H9 (cell line): ENCODE measurements at regions not wholly inside any gene's neighbourhood (a gene's known extent, or its start where the extent isn't known, plus 50 kb on each side); places are given as distances from the start of the nearest gene placed in this dataset.

Source experiments
- DNase-seq: peaks from one replicate; pipeline ENCODE4 v3.0.0-alpha.2; 2017
- H2AFZ ChIP-seq: one replicate; pipeline ENCODE4 v1.6.1; 2013; ENCODE audit warnings: mild to moderate bottlenecking, low read length, control low read depth, moderate library complexity
- H2AK5ac ChIP-seq: 2 replicates; pipeline ENCODE4 v1.6.1; 2013; ENCODE audit warnings: low read length, control low read depth, mixed read lengths; ENCODE audit not compliant: insufficient read length
- H2BK120ac ChIP-seq: one replicate; pipeline ENCODE4 v1.6.1; 2013; ENCODE audit warnings: low read depth, mild to moderate bottlenecking, low read length, control low read depth, inconsistent platforms; ENCODE audit not compliant: poor library complexity, severe bottlenecking
- H2BK12ac ChIP-seq: 2 replicates; pipeline ENCODE4 v1.6.1; 2013; ENCODE audit warnings: low read length, control low read depth, mixed read lengths, low read depth; ENCODE audit not compliant: insufficient read length
- H2BK15ac ChIP-seq: 2 replicates; pipeline ENCODE4 v1.6.1; 2013; ENCODE audit warnings: low read depth, low read length, control low read depth
- H2BK20ac ChIP-seq: one replicate; pipeline ENCODE4 v1.6.1; 2013; ENCODE audit warnings: low read depth, mild to moderate bottlenecking, low read length, control low read depth, inconsistent platforms; ENCODE audit not compliant: poor library complexity, severe bottlenecking
- H2BK5ac ChIP-seq: 2 replicates; pipeline ENCODE4 v1.6.1; 2013; ENCODE audit warnings: low read length, control low read depth, mixed read lengths; ENCODE audit not compliant: insufficient read length
- H3K14ac ChIP-seq: 2 replicates; pipeline ENCODE4 v1.6.1; 2013; ENCODE audit warnings: low read length, control low read depth; ENCODE audit not compliant: insufficient read depth
- H3K18ac ChIP-seq: 2 replicates; pipeline ENCODE4 v1.6.1; 2013; ENCODE audit warnings: low read depth, mild to moderate bottlenecking, mixed read lengths, low read length, control low read depth; ENCODE audit not compliant: insufficient read length
- H3K23ac ChIP-seq: 2 replicates; pipeline ENCODE4 v1.6.1; 2013; ENCODE audit warnings: low read length, control low read depth, mixed read lengths, low read depth; ENCODE audit not compliant: insufficient read length
- H3K23me2 ChIP-seq: 2 replicates; pipeline ENCODE4 v1.6.1; 2013; ENCODE audit warnings: low read depth, mild to moderate bottlenecking, mixed read lengths, low read length, control low read depth; ENCODE audit not compliant: insufficient read length, poor library complexity, severe bottlenecking
- H3K27ac ChIP-seq: 2 replicates; pipeline ENCODE4 v1.5.1; 2013; ENCODE audit warnings: low read length, control low read depth, mixed read lengths, low read depth; ENCODE audit not compliant: insufficient read length
- H3K27me3 ChIP-seq: 2 replicates; pipeline ENCODE4 v1.6.1; 2013; ENCODE audit warnings: low read length, control low read depth, inconsistent platforms; ENCODE audit not compliant: insufficient read depth
- H3K4ac ChIP-seq: 2 replicates; pipeline ENCODE4 v1.6.1; 2013; ENCODE audit warnings: low read depth, mild to moderate bottlenecking, control low read depth, inconsistent platforms, low read length, moderate library complexity
- H3K4me1 ChIP-seq: 2 replicates; pipeline ENCODE4 v1.6.1; 2013; ENCODE audit warnings: low read length, control low read depth, inconsistent platforms; ENCODE audit not compliant: insufficient read depth
- H3K4me2 ChIP-seq: 2 replicates; pipeline ENCODE4 v1.6.1; 2013; ENCODE audit warnings: low read length, control low read depth, mixed read lengths; ENCODE audit not compliant: insufficient read length, insufficient read depth
- H3K56ac ChIP-seq: 2 replicates; pipeline ENCODE4 v1.6.1; 2013; ENCODE audit warnings: low read depth, mild to moderate bottlenecking, mixed read lengths, low read length, control low read depth; ENCODE audit not compliant: insufficient read length
- H3K79me1 ChIP-seq: 2 replicates; pipeline ENCODE4 v1.6.1; 2013; ENCODE audit warnings: low read depth, mild to moderate bottlenecking, moderate library complexity, low read length, control low read depth, inconsistent platforms; ENCODE audit not compliant: insufficient read depth, poor library complexity, severe bottlenecking
- H3K79me2 ChIP-seq: 2 replicates; pipeline ENCODE4 v1.6.1; 2013; ENCODE audit warnings: low read length, control low read depth, inconsistent platforms; ENCODE audit not compliant: insufficient read depth
- H3K9ac ChIP-seq: 2 replicates; pipeline ENCODE4 v1.6.1; 2013; ENCODE audit warnings: low read length, control low read depth, mixed read lengths; ENCODE audit not compliant: insufficient read length; ENCODE audit errors: extremely low read depth
- H3K9me3 ChIP-seq: one replicate; pipeline ENCODE4 v1.6.1; 2013; ENCODE audit warnings: low read depth, low read length, inconsistent platforms; ENCODE audit not compliant: control insufficient read depth
- H3T11ph ChIP-seq: one replicate; pipeline ENCODE4 v1.6.1; 2013; ENCODE audit warnings: mild to moderate bottlenecking, low read length, control low read depth, inconsistent platforms
- H4K20me1 ChIP-seq: one replicate; pipeline ENCODE4 v1.6.1; 2013; ENCODE audit not compliant: control insufficient read depth, insufficient read length, insufficient read depth
- H4K5ac ChIP-seq: 2 replicates; pipeline ENCODE4 v1.6.1; 2013; ENCODE audit warnings: low read depth, mild to moderate bottlenecking, mixed read lengths, low read length, control low read depth; ENCODE audit not compliant: insufficient read length
- H4K8ac ChIP-seq: replicated peaks from 2 replicates; pipeline ENCODE4 v1.6.1; 2013; ENCODE audit warnings: low read length, control low read depth, mixed read lengths, low read depth; ENCODE audit not compliant: insufficient read length
- H4K91ac ChIP-seq: 2 replicates; pipeline ENCODE4 v1.6.1; 2013; ENCODE audit warnings: low read depth, mild to moderate bottlenecking, moderate library complexity, mixed read lengths, low read length, control low read depth; ENCODE audit not compliant: insufficient read length
- H3K27ac Mint-ChIP-seq, 3 experiments: 2 replicates in 2 of 3; 3 replicates in 1 of 3; pipeline ENCODE4 v1.8.0; 2020 to 2021; ENCODE audit warnings: mixed read lengths in 3 of 3, mild to moderate bottlenecking in 1 of 3, moderate library complexity in 1 of 3
- H3K27me3 Mint-ChIP-seq: 2 replicates; pipeline ENCODE4 v1.8.0; 2021; ENCODE audit warnings: low read depth, mild to moderate bottlenecking, moderate library complexity, mixed read lengths
- H3K36me3 Mint-ChIP-seq, 3 experiments: 2 replicates in 2 of 3; 3 replicates in 1 of 3; pipeline ENCODE4 v1.8.0; 2020 to 2021; ENCODE audit warnings: low read depth in 3 of 3, mixed read lengths in 3 of 3; ENCODE audit not compliant: insufficient read depth in 1 of 3
- H3K4me1 Mint-ChIP-seq, 2 experiments: 2 replicates each; pipeline ENCODE4 v1.8.0; 2020; ENCODE audit warnings: mixed read lengths in 2 of 2
- H3K4me3 Mint-ChIP-seq, 2 experiments: 2 replicates in 1 of 2; 3 replicates in 1 of 2; pipeline ENCODE4 v1.8.0; 2020 to 2021; ENCODE audit warnings: mild to moderate bottlenecking in 2 of 2, mixed read lengths in 2 of 2, moderate library complexity in 1 of 2
- H3K9me3 Mint-ChIP-seq, 2 experiments: 2 replicates in 1 of 2; 3 replicates in 1 of 2; pipeline ENCODE4 v1.8.0; 2020; ENCODE audit warnings: mild to moderate bottlenecking in 2 of 2, mixed read lengths in 2 of 2, moderate library complexity in 1 of 2
- WGBS: extraction: QIAGEN DNeasy Blood & Tissue Kit; methylation state at CpG from one replicate; pipeline ENCODE4 v1.1.7; 2013; ENCODE audit warnings: missing lambda C conversion rate, low lambda C conversion rate, mixed read lengths; ENCODE audit not compliant: insufficient read length; ENCODE audit errors: extremely low coverage; 5-methylcytosine and 5-hydroxymethylcytosine counted together
- TF ChIP-seq, protein P1 (sequence below): fragments of 200-600 bp; sonication (generic); conservative IDR thresholded peaks from 3 replicates; pipeline ENCODE4 v1.8.0; 2021; ENCODE audit warnings: antibody characterized with exemption, mild to moderate bottlenecking

- peaks cover 12% of the 10 kb centered on the region for H3K9me3 ChIP-seq
- H3K18ac ChIP-seq, result no peak overlapping the region
- H4K8ac ChIP-seq, result no peak overlapping the region
- no peak overlapping the region for H2AFZ ChIP-seq
- TF ChIP-seq, protein P1, sequence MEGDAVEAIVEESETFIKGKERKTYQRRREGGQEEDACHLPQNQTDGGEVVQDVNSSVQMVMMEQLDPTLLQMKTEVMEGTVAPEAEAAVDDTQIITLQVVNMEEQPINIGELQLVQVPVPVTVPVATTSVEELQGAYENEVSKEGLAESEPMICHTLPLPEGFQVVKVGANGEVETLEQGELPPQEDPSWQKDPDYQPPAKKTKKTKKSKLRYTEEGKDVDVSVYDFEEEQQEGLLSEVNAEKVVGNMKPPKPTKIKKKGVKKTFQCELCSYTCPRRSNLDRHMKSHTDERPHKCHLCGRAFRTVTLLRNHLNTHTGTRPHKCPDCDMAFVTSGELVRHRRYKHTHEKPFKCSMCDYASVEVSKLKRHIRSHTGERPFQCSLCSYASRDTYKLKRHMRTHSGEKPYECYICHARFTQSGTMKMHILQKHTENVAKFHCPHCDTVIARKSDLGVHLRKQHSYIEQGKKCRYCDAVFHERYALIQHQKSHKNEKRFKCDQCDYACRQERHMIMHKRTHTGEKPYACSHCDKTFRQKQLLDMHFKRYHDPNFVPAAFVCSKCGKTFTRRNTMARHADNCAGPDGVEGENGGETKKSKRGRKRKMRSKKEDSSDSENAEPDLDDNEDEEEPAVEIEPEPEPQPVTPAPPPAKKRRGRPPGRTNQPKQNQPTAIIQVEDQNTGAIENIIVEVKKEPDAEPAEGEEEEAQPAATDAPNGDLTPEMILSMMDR, result no peak
- H3K23ac ChIP-seq, result no peak overlapping the region
- no peak for DNase-seq
- H3K14ac ChIP-seq, result no peak overlapping the region
- H4K20me1 ChIP-seq, result no peaks in the 10 kb centered on the region
- H3K27me3 ChIP-seq, result 0 out of 2 replicates have a peak, but pooled peaks cover 2% of the 10 kb centered on the region
- H3K27ac Mint-ChIP-seq, result no peak overlapping the region
- H2BK5ac ChIP-seq, result no peak overlapping the region
- H3K9ac ChIP-seq, result no peak overlapping the region
- peaks cover 45 to 76% of the 10 kb centered on the region in 2 experiments for H3K9me3 Mint-ChIP-seq
- no peak overlapping the region for H2BK120ac ChIP-seq
- H3K4me3 Mint-ChIP-seq, result no peak overlapping the region
- H3K56ac ChIP-seq, result no peak overlapping the region
- H3K4ac ChIP-seq, result no peak overlapping the region
- no peak overlapping the region for H2BK12ac ChIP-seq
- H3T11ph ChIP-seq, result no peak overlapping the region
- H2AK5ac ChIP-seq, result no peak overlapping the region
- peaks cover 2% of the 10 kb centered on the region for H3K27me3 Mint-ChIP-seq
- H3K4me1 ChIP-seq, result no peaks in the 10 kb centered on the region
- H4K5ac ChIP-seq, result no peak overlapping the region
- peaks cover 0 to 5% (median 0%) of the 10 kb centered on the region in 3 experiments; a peak in 5 of 7 replicates for H3K36me3 Mint-ChIP-seq
- H3K23me2 ChIP-seq, result no peaks in the 10 kb centered on the region
- H2BK15ac ChIP-seq, result no peak overlapping the region
- no peak overlapping the region for H4K91ac ChIP-seq
- no peak overlapping the region for H3K27ac ChIP-seq
- H2BK20ac ChIP-seq, result no peak overlapping the region
- H3K4me2 ChIP-seq, result no peak overlapping the region
- no CpG with 5 or more reads among the region's 5 CpGs for WGBS
- H3K79me2 ChIP-seq, result no peaks in the 10 kb centered on the region
- H3K4me1 Mint-ChIP-seq, result peaks cover 10 to 12% of the 10 kb centered on the region in 2 experiments
- H3K79me1 ChIP-seq, result no peaks in the 10 kb centered on the region
Observed at GRCh38 chrX:19190902-19191301, 68.6 kb upstream of the ADGRG2 start.
